ENCODE measurements at regions not wholly inside any gene's neighbourhood (a gene's known extent, or its start where the extent isn't known, plus 50 kb on each side); places are given as distances from the start of the nearest gene placed in this dataset.

- Histone ChIP-seq H3K27ac (no peak overlapping the region), H3K36me3 (no peaks in the 10 kb centered on the region), H3K9me3 (peaks cover 0 to 10% (median 0%) of the 10 kb centered on the region in 4 donors), H3K27me3 (no peaks in the 10 kb centered on the region), H3K4me1 (no peaks in the 10 kb centered on the region), H3K4me3 (no peak overlapping the region)
- no peak for DNase-seq (ENCODE audit: low spot score in 2 of 2)
- TF ChIP-seq CTCF (IDR thresholded peaks at IDR 0.05) (no peak), EP300 (IDR thresholded peaks at IDR 0.05) (no peak), POLR2A (IDR thresholded peaks at IDR 0.05) (no peak)
- 81 to 85% methylated on average over 3 of the region's 3 CpGs for WGBS, 2 donors
These were observed 72.8 kb upstream of the CNR1 start for GRCh38 chr6:88238901-88239300.

- H3K9me3 ChIP-seq, result peaks cover 0 to 13% (median 0%) of the 10 kb centered on the region in 4 donors
- no peaks in the 10 kb centered on the region for H3K36me3 ChIP-seq
- no peak overlapping the region for H3K27ac ChIP-seq
- H3K4me1 ChIP-seq, result no peaks in the 10 kb centered on the region
- WGBS, 2 donors, result 17 to 44% methylated on average over 1 of the region's 1 CpG
- no peak overlapping the region for H3K4me3 ChIP-seq
- no peaks in the 10 kb centered on the region for H3K27me3 ChIP-seq
- TF ChIP-seq CTCF (IDR thresholded peaks at IDR 0.05) (peak in 2 of 5 experiments; percentile 13 to 27), POLR2A (IDR thresholded peaks at IDR 0.05) (no peak), EP300 (IDR thresholded peaks at IDR 0.05) (no peak)
- DNase-seq (ENCODE audit: low spot score in 2 of 2), result no peak
These were observed 71.9 kb upstream of the CNR1 start for GRCh38 chr6:88238065-88238464.

GRCh38 chr6:88236612-88237360 lies 70.6 kb upstream of the CNR1 start:
- Histone ChIP-seq H3K4me3 (no peak overlapping the region), H3K4me1 (no peaks in the 10 kb centered on the region), H3K27ac (no peak overlapping the region), H3K27me3 (no peaks in the 10 kb centered on the region), H3K9me3 (peaks cover 0 to 21% (median 0%) of the 10 kb centered on the region in 4 donors), H3K36me3 (no peaks in the 10 kb centered on the region)
- DNase-seq (ENCODE audit: low spot score in 2 of 2), result no peak
- TF ChIP-seq EP300 (IDR thresholded peaks at IDR 0.05), result no peak
- no peak for TF ChIP-seq POLR2A (IDR thresholded peaks at IDR 0.05)
- no peak for TF ChIP-seq CTCF (IDR thresholded peaks at IDR 0.05)
- WGBS, 2 donors, result 49 to 56% methylated on average over 7 of the region's 7 CpGs

- no peak for DNase-seq (ENCODE audit: low spot score in 2 of 2)
- WGBS, 2 donors, result 59 to 66% methylated on average over 1 of the region's 1 CpG
These were observed 66.6 kb upstream of the CNR1 start for GRCh38 chr6:88232753-88233152.

More at GRCh38 chr6:88232753-88233152, 66.6 kb upstream of the CNR1 start:
- peaks cover 0 to 32% (median 4%) of the 10 kb centered on the region in 4 donors for H3K9me3 ChIP-seq
- no peaks in the 10 kb centered on the region for H3K4me1 ChIP-seq
- H3K36me3 ChIP-seq, result no peaks in the 10 kb centered on the region
- no peaks in the 10 kb centered on the region for H3K27me3 ChIP-seq
- no peak overlapping the region for H3K27ac ChIP-seq
- TF ChIP-seq EP300 (IDR thresholded peaks at IDR 0.05) (no peak), CTCF (IDR thresholded peaks at IDR 0.05) (no peak)
- H3K4me3 ChIP-seq, result no peak overlapping the region

Measured in tibial nerve (tissue), 4 donors.